Brain microvascular endothelial cell (primary cell): ENCODE measurements at regions not wholly inside any gene's neighbourhood (a gene's known extent, or its start where the extent isn't known, plus 50 kb on each side); places are given as distances from the start of the nearest gene placed in this dataset.

Source experiments
- DNase-seq: peaks from one replicate; pipeline ENCODE4 v3.0.0-alpha.2; 2020
- H3K27ac ChIP-seq: fragments of 250-450 bp; sonication (Bioruptor Pico); 2 replicates; pipeline ENCODE4 v1.5.1; 2020; ENCODE audit warnings: mild to moderate bottlenecking, moderate library complexity
- H3K27me3 ChIP-seq: fragments of 250-450 bp; sonication (Bioruptor Pico); replicated peaks from 2 replicates; pipeline ENCODE4 v1.5.1; 2020; ENCODE audit warnings: mild to moderate bottlenecking
- H3K36me3 ChIP-seq: fragments of 250-450 bp; sonication (Bioruptor Pico); replicated peaks from 2 replicates; pipeline ENCODE4 v1.5.1; 2020; ENCODE audit warnings: mild to moderate bottlenecking
- H3K4me3 ChIP-seq: 2 replicates; pipeline ENCODE4 v1.5.1; 2011; ENCODE audit warnings: low read depth, mild to moderate bottlenecking, control low read depth, low read length, moderate library complexity
- CTCF ChIP-seq: IDR thresholded peaks from 2 replicates; pipeline ENCODE4 v1.5.1; 2011; ENCODE audit warnings: low read depth, mild to moderate bottlenecking, moderate library complexity, low read length, control low read depth, inconsistent platforms; ENCODE audit errors: missing control alignments
- in situ Hi-C: cut with HindIII; loops from 2 replicates; pipeline ENCODE4 v1.10.0; 2017; ENCODE audit warnings: low sequenced_read_pairs, low pct_ligation_motif_present

- Histone ChIP-seq H3K4me3 (no peak overlapping the region), H3K27me3 (no peaks in the 10 kb centered on the region), H3K27ac (no peak overlapping the region), H3K36me3 (no peaks in the 10 kb centered on the region)
- DNase-seq: no peak
- in situ Hi-C loops: no loop called here
- no peak for TF ChIP-seq CTCF
Observed at GRCh38 chr13:73262862-73263627, 204.2 kb downstream of the KLF5 start.

- no peak for DNase-seq
- no peak for TF ChIP-seq CTCF
- no peak overlapping the region for H3K27ac ChIP-seq
- no peak overlapping the region for H3K4me3 ChIP-seq
- H3K27me3 ChIP-seq: no peaks in the 10 kb centered on the region
- no peaks in the 10 kb centered on the region for H3K36me3 ChIP-seq
- in situ Hi-C loops: no loop called here
Observed at GRCh38 chr13:73261739-73262216, 203.0 kb downstream of the KLF5 start.

GRCh38 chr13:73259061-73260017 lies 200.5 kb downstream of the KLF5 start:
- Histone ChIP-seq H3K27me3 (no peaks in the 10 kb centered on the region), H3K27ac (no peak overlapping the region), H3K4me3 (no peak overlapping the region), H3K36me3 (no peaks in the 10 kb centered on the region)
- no peak for TF ChIP-seq CTCF
- in situ Hi-C loops: no loop called here
- DNase-seq: no peak

- Histone ChIP-seq H3K4me3 (no peak overlapping the region), H3K27me3 (no peaks in the 10 kb centered on the region), H3K27ac (no peak overlapping the region), H3K36me3 (no peaks in the 10 kb centered on the region)
- DNase-seq: no peak
- no peak for TF ChIP-seq CTCF
- in situ Hi-C loops: no loop called here
Observed at GRCh38 chr13:73258406-73258805, 199.6 kb downstream of the KLF5 start.

- no peaks in the 10 kb centered on the region for H3K36me3 ChIP-seq
- H3K27ac ChIP-seq: no peak overlapping the region
- no peaks in the 10 kb centered on the region for H3K27me3 ChIP-seq
- no peak for DNase-seq
- TF ChIP-seq CTCF: no peak
- no peak overlapping the region for H3K4me3 ChIP-seq
- in situ Hi-C loops: no loop called here
Observed at GRCh38 chr13:73254827-73255226, 196.0 kb downstream of the KLF5 start.
